ENCODE measurements at regions not wholly inside any gene's neighbourhood (a gene's known extent, or its start where the extent isn't known, plus 50 kb on each side); places are given as distances from the start of the nearest gene placed in this dataset.

GRCh38 chr12:67477681-67478265, 170.8 kb upstream of the DYRK2 start (continued):
- no peak for TF ChIP-seq JUND (IDR thresholded peaks at IDR 0.05)

DNA sequence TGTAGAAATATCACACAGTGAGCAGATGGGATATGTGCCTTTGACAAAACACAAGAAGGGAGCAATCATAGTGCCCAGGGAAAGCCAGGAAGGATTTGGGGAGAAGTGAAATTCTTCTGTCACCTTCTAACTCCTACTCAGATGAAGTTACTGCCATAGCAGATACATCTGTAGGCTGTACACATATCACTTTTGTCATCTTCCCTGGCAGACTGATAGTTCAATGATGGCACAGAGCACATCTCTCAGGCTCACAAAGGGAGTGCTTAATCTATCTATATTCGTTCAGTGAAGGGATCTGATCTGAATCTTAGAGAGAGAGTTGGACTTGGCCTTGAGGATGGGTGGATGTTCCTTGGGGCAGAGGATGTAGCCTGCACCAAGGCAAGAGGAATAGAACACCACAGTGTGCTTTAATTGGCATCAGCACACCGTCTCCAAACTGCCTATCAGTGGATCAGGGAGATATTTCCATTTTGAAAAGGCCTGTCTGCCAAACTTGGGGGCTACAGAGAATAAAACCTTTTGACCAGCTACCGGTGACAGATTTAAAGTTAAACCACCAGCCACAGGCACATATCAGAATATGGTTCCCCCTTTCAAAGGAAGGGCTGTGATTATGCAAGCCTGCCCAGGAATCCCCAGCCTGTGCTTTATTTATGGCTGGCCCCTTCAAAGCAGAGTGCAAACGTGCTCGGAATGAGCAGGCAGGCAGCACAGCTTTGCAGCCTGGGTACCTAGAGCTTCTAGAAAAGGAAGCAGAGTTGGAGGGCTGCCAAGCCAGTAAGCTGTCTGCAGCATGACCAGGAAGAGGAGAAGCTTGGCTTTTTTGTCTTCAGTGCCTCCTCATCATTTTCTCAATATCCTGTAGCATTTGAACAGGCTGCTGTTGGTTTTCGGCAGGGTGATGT, 165.5 kb upstream of the DYRK2 start:
- Histone ChIP-seq H3K9ac (ENCODE audit: low read length) (no peak overlapping the region), H3K27ac (ENCODE audit: low read depth, low read length) (no peak overlapping the region), H3K9me3 (ENCODE audit: control insufficient read depth in 1 of 2, insufficient read depth in 1 of 2, low read depth in 1 of 2, low read length in 2 of 2) (no peaks in the 10 kb centered on the region), H3K4me2 (ENCODE audit: low read length) (no peak overlapping the region), H3K4me1 (ENCODE audit: control insufficient read depth in 1 of 2, insufficient read depth in 2 of 2, low read length in 2 of 2) (no peaks in the 10 kb centered on the region), H3K9me2 (ENCODE audit: insufficient read depth) (no peaks in the 10 kb centered on the region), H3K27me3 (ENCODE audit: insufficient read depth, low read length) (no peaks in the 10 kb centered on the region), H2AFZ (ENCODE audit: low read depth, low read length, poor library complexity, severe bottlenecking) (no peak overlapping the region), H3K36me3 (ENCODE audit: control insufficient read depth in 1 of 2, insufficient read depth in 2 of 2, low read length in 2 of 2) (no peaks in the 10 kb centered on the region), H3K79me2 (ENCODE audit: insufficient read depth, low read length) (no peaks in the 10 kb centered on the region), H3K4me3 (replicated peaks in 1 of 2; ENCODE audit: low read depth in 1 of 2, low read length in 2 of 2) (no peak overlapping the region), H4K20me1 (ENCODE audit: insufficient read depth) (no peaks in the 10 kb centered on the region)
- ATAC-seq (no peak), DNase-seq (ENCODE audit: low read depth, low spot score) (no peak)
- no TSS peak for BruUV-seq (replicated peaks)
- intact Hi-C loops (cut with micrococcal nuclease): no loop called here
- CTCF ChIA-PET: no interaction called here
- POLR2A ChIA-PET: no interaction called here
- RAD21 ChIA-PET (ENCODE audit: low non-redundant PET in 1 of 2, low total read pairs in 2 of 2, uncharacterized antibody in 2 of 2, unreplicated experiment in 2 of 2): no interaction called here
- TF ChIP-seq, protein P1, sequence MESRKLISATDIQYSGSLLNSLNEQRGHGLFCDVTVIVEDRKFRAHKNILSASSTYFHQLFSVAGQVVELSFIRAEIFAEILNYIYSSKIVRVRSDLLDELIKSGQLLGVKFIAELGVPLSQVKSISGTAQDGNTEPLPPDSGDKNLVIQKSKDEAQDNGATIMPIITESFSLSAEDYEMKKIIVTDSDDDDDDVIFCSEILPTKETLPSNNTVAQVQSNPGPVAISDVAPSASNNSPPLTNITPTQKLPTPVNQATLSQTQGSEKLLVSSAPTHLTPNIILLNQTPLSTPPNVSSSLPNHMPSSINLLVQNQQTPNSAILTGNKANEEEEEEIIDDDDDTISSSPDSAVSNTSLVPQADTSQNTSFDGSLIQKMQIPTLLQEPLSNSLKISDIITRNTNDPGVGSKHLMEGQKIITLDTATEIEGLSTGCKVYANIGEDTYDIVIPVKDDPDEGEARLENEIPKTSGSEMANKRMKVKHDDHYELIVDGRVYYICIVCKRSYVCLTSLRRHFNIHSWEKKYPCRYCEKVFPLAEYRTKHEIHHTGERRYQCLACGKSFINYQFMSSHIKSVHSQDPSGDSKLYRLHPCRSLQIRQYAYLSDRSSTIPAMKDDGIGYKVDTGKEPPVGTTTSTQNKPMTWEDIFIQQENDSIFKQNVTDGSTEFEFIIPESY (IDR thresholded peaks at IDR 0.05; ENCODE audit: extremely low read depth, insufficient replicate concordance, low read length): no peak
- no peak for TF ChIP-seq YY1 (IDR thresholded peaks at IDR 0.05; ENCODE audit: extremely low read depth, insufficient replicate concordance, low read depth, low read length)
- no peak for TF ChIP-seq EZH2phosphoT487 (IDR thresholded peaks at IDR 0.05; ENCODE audit: borderline replicate concordance)
- no peak for TF ChIP-seq SP1 (IDR thresholded peaks at IDR 0.05; ENCODE audit: low read depth)
- TF ChIP-seq, protein P2, sequence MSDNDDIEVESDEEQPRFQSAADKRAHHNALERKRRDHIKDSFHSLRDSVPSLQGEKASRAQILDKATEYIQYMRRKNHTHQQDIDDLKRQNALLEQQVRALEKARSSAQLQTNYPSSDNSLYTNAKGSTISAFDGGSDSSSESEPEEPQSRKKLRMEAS (IDR thresholded peaks at IDR 0.05): no peak
- no peak for TF ChIP-seq JUND (IDR thresholded peaks at IDR 0.05)
- no peak for TF ChIP-seq POLR2AphosphoS5 (IDR thresholded peaks at IDR 0.05; ENCODE audit: low read depth, low read length)
- TF ChIP-seq ATF3 (IDR thresholded peaks at IDR 0.05): no peak
- TF ChIP-seq, protein P3, sequence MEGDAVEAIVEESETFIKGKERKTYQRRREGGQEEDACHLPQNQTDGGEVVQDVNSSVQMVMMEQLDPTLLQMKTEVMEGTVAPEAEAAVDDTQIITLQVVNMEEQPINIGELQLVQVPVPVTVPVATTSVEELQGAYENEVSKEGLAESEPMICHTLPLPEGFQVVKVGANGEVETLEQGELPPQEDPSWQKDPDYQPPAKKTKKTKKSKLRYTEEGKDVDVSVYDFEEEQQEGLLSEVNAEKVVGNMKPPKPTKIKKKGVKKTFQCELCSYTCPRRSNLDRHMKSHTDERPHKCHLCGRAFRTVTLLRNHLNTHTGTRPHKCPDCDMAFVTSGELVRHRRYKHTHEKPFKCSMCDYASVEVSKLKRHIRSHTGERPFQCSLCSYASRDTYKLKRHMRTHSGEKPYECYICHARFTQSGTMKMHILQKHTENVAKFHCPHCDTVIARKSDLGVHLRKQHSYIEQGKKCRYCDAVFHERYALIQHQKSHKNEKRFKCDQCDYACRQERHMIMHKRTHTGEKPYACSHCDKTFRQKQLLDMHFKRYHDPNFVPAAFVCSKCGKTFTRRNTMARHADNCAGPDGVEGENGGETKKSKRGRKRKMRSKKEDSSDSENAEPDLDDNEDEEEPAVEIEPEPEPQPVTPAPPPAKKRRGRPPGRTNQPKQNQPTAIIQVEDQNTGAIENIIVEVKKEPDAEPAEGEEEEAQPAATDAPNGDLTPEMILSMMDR (IDR thresholded peaks at IDR 0.05 in 2 of 3, conservative IDR thresholded peaks at IDR 0.05 in 1 of 3; ENCODE audit: borderline replicate concordance in 1 of 3, insufficient read depth in 1 of 3, low read depth in 2 of 3, low read length in 2 of 3): no peak
- no peak for TF ChIP-seq FOSL1 (IDR thresholded peaks at IDR 0.05; ENCODE audit: low read depth)
- TF ChIP-seq EZH2 (IDR thresholded peaks at IDR 0.05): no peak
- no peak for TF ChIP-seq RAD21 (IDR thresholded peaks at IDR 0.05; ENCODE audit: low read depth)
- no peak for TF ChIP-seq CBX3 (IDR thresholded peaks at IDR 0.05; ENCODE audit: low read depth)
- TF ChIP-seq SIN3A (IDR thresholded peaks at IDR 0.05; ENCODE audit: low read depth): no peak
- TF ChIP-seq CEBPB (IDR thresholded peaks at IDR 0.05; ENCODE audit: low read depth): no peak
- no peak for TF ChIP-seq ELF1 (IDR thresholded peaks at IDR 0.05; ENCODE audit: borderline replicate concordance, low read depth)
